ENCODE measurements at regions not wholly inside any gene's neighbourhood (a gene's known extent, or its start where the extent isn't known, plus 50 kb on each side); places are given as distances from the start of the nearest gene placed in this dataset.

DNA sequence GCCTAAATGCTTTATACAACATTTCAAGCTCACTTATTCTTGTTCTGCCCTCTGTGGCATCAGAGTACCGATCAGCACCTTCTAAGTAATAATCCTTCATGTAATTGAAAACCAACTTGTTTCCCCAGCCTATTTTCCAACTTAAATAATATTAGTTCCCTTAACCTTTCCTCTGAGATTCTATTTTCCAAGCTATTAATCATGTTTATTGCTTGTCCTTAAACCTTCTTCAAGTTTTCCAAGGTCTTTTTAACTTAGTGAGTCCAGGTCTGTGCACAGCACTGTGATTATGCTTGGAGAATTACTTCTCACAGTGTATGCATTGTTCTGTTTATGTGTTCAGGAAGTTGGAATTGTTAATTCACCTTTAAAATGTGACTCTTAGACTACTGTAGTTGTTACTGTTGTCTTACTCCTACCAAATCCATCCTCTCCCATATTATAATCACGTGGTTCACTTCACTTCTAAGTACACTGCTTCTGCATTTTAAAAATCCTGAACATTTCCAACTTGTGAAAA is 1039.3 kb upstream of the FOXG1 start:
- no peak for TF ChIP-seq POLR2A (IDR thresholded peaks at IDR 0.05)
- TF ChIP-seq, protein P1, sequence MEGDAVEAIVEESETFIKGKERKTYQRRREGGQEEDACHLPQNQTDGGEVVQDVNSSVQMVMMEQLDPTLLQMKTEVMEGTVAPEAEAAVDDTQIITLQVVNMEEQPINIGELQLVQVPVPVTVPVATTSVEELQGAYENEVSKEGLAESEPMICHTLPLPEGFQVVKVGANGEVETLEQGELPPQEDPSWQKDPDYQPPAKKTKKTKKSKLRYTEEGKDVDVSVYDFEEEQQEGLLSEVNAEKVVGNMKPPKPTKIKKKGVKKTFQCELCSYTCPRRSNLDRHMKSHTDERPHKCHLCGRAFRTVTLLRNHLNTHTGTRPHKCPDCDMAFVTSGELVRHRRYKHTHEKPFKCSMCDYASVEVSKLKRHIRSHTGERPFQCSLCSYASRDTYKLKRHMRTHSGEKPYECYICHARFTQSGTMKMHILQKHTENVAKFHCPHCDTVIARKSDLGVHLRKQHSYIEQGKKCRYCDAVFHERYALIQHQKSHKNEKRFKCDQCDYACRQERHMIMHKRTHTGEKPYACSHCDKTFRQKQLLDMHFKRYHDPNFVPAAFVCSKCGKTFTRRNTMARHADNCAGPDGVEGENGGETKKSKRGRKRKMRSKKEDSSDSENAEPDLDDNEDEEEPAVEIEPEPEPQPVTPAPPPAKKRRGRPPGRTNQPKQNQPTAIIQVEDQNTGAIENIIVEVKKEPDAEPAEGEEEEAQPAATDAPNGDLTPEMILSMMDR (IDR thresholded peaks at IDR 0.05), result no peak

Data from thyroid gland (tissue), 4 donors.